Loucy (cell line): ENCODE measurements at regions not wholly inside any gene's neighbourhood (a gene's known extent, or its start where the extent isn't known, plus 50 kb on each side); places are given as distances from the start of the nearest gene placed in this dataset.

Experiments
- H2AFZ ChIP-seq: fragments of 200-600 bp; sonication (generic); 2 replicates; pipeline ENCODE4 v1.6.0; 2016; ENCODE audit warnings: antibody characterized with exemption, mild to moderate bottlenecking, low read length, moderate library complexity
- H3F3A ChIP-seq: fragments of 200-600 bp; 2 replicates; pipeline ENCODE4 v1.6.0; 2016; ENCODE audit warnings: antibody characterized with exemption, low read depth, mild to moderate bottlenecking
- H3K27me3 ChIP-seq: fragments of 200-600 bp; sonication (generic); 2 replicates; pipeline ENCODE4 v1.6.1; 2014; ENCODE audit warnings: low read length, mild to moderate bottlenecking; ENCODE audit not compliant: insufficient read depth, poor library complexity, severe bottlenecking
- H3K36me3 ChIP-seq: fragments of 200-600 bp; sonication (generic); 2 replicates; pipeline ENCODE4 v1.6.1; 2016; ENCODE audit warnings: low read length; ENCODE audit not compliant: insufficient read depth
- H3K4me1 ChIP-seq: fragments of 200-600 bp; sonication (generic); 2 replicates; pipeline ENCODE4 v1.5.1; 2014; ENCODE audit warnings: low read length, mild to moderate bottlenecking; ENCODE audit not compliant: insufficient read depth, poor library complexity, severe bottlenecking
- H3K4me2 ChIP-seq: fragments of 200-600 bp; sonication (generic); 2 replicates; pipeline ENCODE4 v1.6.0; 2014; ENCODE audit warnings: antibody characterized with exemption, low read length, low read depth, mild to moderate bottlenecking; ENCODE audit not compliant: poor library complexity, severe bottlenecking
- H3K4me3 ChIP-seq: fragments of 200-600 bp; sonication (generic); 2 replicates; pipeline ENCODE4 v1.5.1; 2014; ENCODE audit warnings: low read length, mild to moderate bottlenecking, mixed read lengths; ENCODE audit not compliant: poor library complexity, severe bottlenecking
- H3K79me2 ChIP-seq: fragments of 200-600 bp; sonication (generic); 2 replicates; pipeline ENCODE4 v1.6.1; 2014; ENCODE audit warnings: low read length; ENCODE audit not compliant: insufficient read depth
- H3K9ac ChIP-seq: fragments of 200-600 bp; sonication (generic); 2 replicates; pipeline ENCODE4 v1.6.0; 2014; ENCODE audit warnings: mild to moderate bottlenecking, low read depth, low read length, moderate library complexity; ENCODE audit not compliant: poor library complexity, severe bottlenecking
- H3K9me2 ChIP-seq: fragments of 200-600 bp; sonication (generic); replicated peaks from 2 replicates; pipeline ENCODE4 v1.6.1; 2016; ENCODE audit warnings: low read depth, low read length, mixed read lengths
- H3K9me3 ChIP-seq: fragments of 200-600 bp; sonication (generic); 2 replicates; pipeline ENCODE4 v1.6.1; 2014; ENCODE audit warnings: mild to moderate bottlenecking, antibody characterized with exemption, low read length, low read depth; ENCODE audit not compliant: insufficient read depth
- H4K20me1 ChIP-seq: fragments of 200-600 bp; sonication (generic); 2 replicates; pipeline ENCODE4 v1.6.0; 2014; ENCODE audit warnings: antibody characterized with exemption, low read length, mild to moderate bottlenecking; ENCODE audit not compliant: insufficient read depth, poor library complexity, severe bottlenecking
- CTCF ChIP-seq: fragments of 200-600 bp; sonication (generic); conservative IDR thresholded peaks from 2 replicates; pipeline ENCODE4 v1.5.1; 2014; ENCODE audit warnings: mild to moderate bottlenecking, antibody characterized with exemption, low read length
- EZH2phosphoT487 ChIP-seq: fragments of 200-600 bp; IDR thresholded peaks from 2 replicates; pipeline ENCODE4 v1.6.1; 2018; ENCODE audit warnings: antibody characterized with exemption, mild to moderate bottlenecking, moderate library complexity, borderline replicate concordance

GRCh38 chr5:62717301-62717933 is 138.8 kb downstream of the LRRC70 start:
- Histone ChIP-seq H4K20me1 (no peaks in the 10 kb centered on the region), H3K9me3 (no peaks in the 10 kb centered on the region), H3K79me2 (no peaks in the 10 kb centered on the region), H3K4me2 (no peak overlapping the region), H3K9me2 (no peaks in the 10 kb centered on the region), H2AFZ (no peak overlapping the region), H3F3A (no peaks in the 10 kb centered on the region), H3K4me3 (no peak overlapping the region), H3K27me3 (no peaks in the 10 kb centered on the region), H3K36me3 (no peaks in the 10 kb centered on the region), H3K9ac (no peak overlapping the region), H3K4me1 (peaks cover 14% of the 10 kb centered on the region)
- TF ChIP-seq EZH2phosphoT487: no peak
- TF ChIP-seq CTCF: no peak

- no peak overlapping the region for H3K9ac ChIP-seq
- H4K20me1 ChIP-seq: no peaks in the 10 kb centered on the region
- no peak overlapping the region for H3K4me2 ChIP-seq
- H3K4me1 ChIP-seq: peaks cover 2% of the 10 kb centered on the region
- no peaks in the 10 kb centered on the region for H3K79me2 ChIP-seq
- no peak overlapping the region for H3K4me3 ChIP-seq
- no peaks in the 10 kb centered on the region for H3F3A ChIP-seq
- TF ChIP-seq EZH2phosphoT487: no peak
- no peak for TF ChIP-seq CTCF
- H3K27me3 ChIP-seq: no peaks in the 10 kb centered on the region
- no peak overlapping the region for H2AFZ ChIP-seq
- no peaks in the 10 kb centered on the region for H3K9me2 ChIP-seq
- H3K9me3 ChIP-seq: no peaks in the 10 kb centered on the region
- no peaks in the 10 kb centered on the region for H3K36me3 ChIP-seq
These were observed 135.7 kb downstream of the LRRC70 start for GRCh38 chr5:62714296-62714695.

GRCh38 chr5:62708481-62709325 is 130.1 kb downstream of the LRRC70 start:
- TF ChIP-seq EZH2phosphoT487 (no peak), CTCF (no peak)
- no peaks in the 10 kb centered on the region for H3K27me3 ChIP-seq
- no peak overlapping the region for H3K4me2 ChIP-seq

More at GRCh38 chr5:62708481-62709325, 130.1 kb downstream of the LRRC70 start:
- no peak overlapping the region for H2AFZ ChIP-seq
- no peak overlapping the region for H3K9ac ChIP-seq
- H3F3A ChIP-seq: no peaks in the 10 kb centered on the region
- no peaks in the 10 kb centered on the region for H3K4me1 ChIP-seq
- H3K9me3 ChIP-seq: no peaks in the 10 kb centered on the region
- H3K9me2 ChIP-seq: no peaks in the 10 kb centered on the region
- no peak overlapping the region for H3K4me3 ChIP-seq
- H4K20me1 ChIP-seq: no peaks in the 10 kb centered on the region
- H3K36me3 ChIP-seq: no peaks in the 10 kb centered on the region
- no peaks in the 10 kb centered on the region for H3K79me2 ChIP-seq
